Gastrocnemius medialis (tissue), 4 donors: ENCODE measurements at regions not wholly inside any gene's neighbourhood (a gene's known extent, or its start where the extent isn't known, plus 50 kb on each side); places are given as distances from the start of the nearest gene placed in this dataset.

Experiments
- ATAC-seq, 2 donors: fragments of 150-250 bp; one replicate each; pipeline ENCODE4 v1.9.1; 2016
- DNase-seq, 2 donors: peaks; one replicate each; pipeline ENCODE4 v3.0.0-alpha.2; 2019
- H3K27ac ChIP-seq, 4 donors: fragments of 200-600 bp; sonication (generic); 1 replicate in 1 of 4; 2 replicates in 3 of 4; pipeline ENCODE4 v1.5.1; 2016 to 2018; ENCODE audit warnings: mild to moderate bottlenecking in 2 of 4, moderate library complexity in 1 of 4
- H3K27me3 ChIP-seq, 3 donors: fragments of 200-600 bp; sonication (generic) in 2 of 3; 1 replicate in 1 of 3; 2 replicates in 2 of 3; pipeline versions ENCODE4 v1.5.1 to v1.6.0; 2016 to 2019; ENCODE audit warnings: mild to moderate bottlenecking in 1 of 3, moderate library complexity in 1 of 3
- H3K36me3 ChIP-seq, 2 donors: fragments of 200-600 bp; sonication (generic) in 1 of 2; one replicate each; pipeline ENCODE4 v1.5.1; 2017 to 2018
- H3K4me1 ChIP-seq, 2 donors: fragments of 200-600 bp; sonication (generic) in 1 of 2; one replicate each; pipeline ENCODE4 v1.5.1; 2016 to 2017; ENCODE audit warnings: mild to moderate bottlenecking in 2 of 2
- H3K4me3 ChIP-seq, 4 donors: fragments of 200-600 bp; sonication (generic) in 3 of 4; 1 replicate in 1 of 4; 2 replicates in 3 of 4; pipeline ENCODE4 v1.5.1; 2016 to 2019; ENCODE audit warnings: mild to moderate bottlenecking in 2 of 4
- H3K9me3 ChIP-seq, 3 donors: fragments of 200-600 bp; sonication (generic) in 2 of 3; 1 replicate in 1 of 3; 2 replicates in 2 of 3; pipeline ENCODE4 v1.5.1; 2016 to 2019
- CTCF ChIP-seq, 5 experiments: fragments of 450-650 bp in 3 of 5; fragments of 200-600 bp in 2 of 5; sonication (generic) in 2 of 5; IDR thresholded peaks in 4 of 5; conservative IDR thresholded peaks in 1 of 5; 1 replicate in 4 of 5; 2 replicates in 1 of 5; pipeline ENCODE4 v1.5.1; 2016 to 2019; ENCODE audit warnings: antibody characterized with exemption in 5 of 5, mild to moderate bottlenecking in 3 of 5, moderate library complexity in 3 of 5
- POLR2A ChIP-seq, 2 donors: fragments of 450-650 bp; IDR thresholded peaks; one replicate each; pipeline ENCODE4 v1.6.1; 2017; ENCODE audit warnings: antibody characterized with exemption in 2 of 2, mild to moderate bottlenecking in 2 of 2, moderate library complexity in 2 of 2
- in situ Hi-C, 4 donors: fragments of 200-750 bp; cut with MboI; loops; one replicate each; pipeline versions ENCODE4 v1.15.0 to v1.8.0; 2017; ENCODE audit warnings: low sequenced_read_pairs in 4 of 4
- intact Hi-C: fragments of 100-400 bp; cut with DNase I; formaldehyde crosslinking; loops from one replicate; pipeline ENCODE4 v1.15.1; 2023; ENCODE audit warnings: low total_unique reads

GRCh38 chrX:25141684-25142083, 125.9 kb upstream of the ARX start:
- no peak for TF ChIP-seq POLR2A (IDR thresholded peaks at IDR 0.05)
- TF ChIP-seq CTCF (IDR thresholded peaks at IDR 0.05 in 4 of 5, conservative IDR thresholded peaks at IDR 0.05 in 1 of 5) = no peak
- in situ Hi-C loops = loop anchor here (5.0 to 25.0 kb wide), 7 partner anchors 287 to 404 kb away; no protein-coding TSS in a partner anchor
- H3K27ac ChIP-seq = no peak overlapping the region
- no peaks in the 10 kb centered on the region for H3K36me3 ChIP-seq
- no peaks in the 10 kb centered on the region for H3K4me1 ChIP-seq
- intact Hi-C loops = loop anchor here (2.0 kb wide), 1 partner anchor 303 kb away; no protein-coding TSS in a partner anchor
- H3K27me3 ChIP-seq = no peaks in the 10 kb centered on the region
- no peaks in the 10 kb centered on the region for H3K9me3 ChIP-seq
- no peak for DNase-seq
- no peak for ATAC-seq
- no peak overlapping the region for H3K4me3 ChIP-seq

- TF ChIP-seq POLR2A (IDR thresholded peaks at IDR 0.05) = no peak
- TF ChIP-seq CTCF (IDR thresholded peaks at IDR 0.05 in 4 of 5, conservative IDR thresholded peaks at IDR 0.05 in 1 of 5) = no peak
- H3K27me3 ChIP-seq = no peaks in the 10 kb centered on the region
- H3K27ac ChIP-seq = no peak overlapping the region
- H3K9me3 ChIP-seq = no peaks in the 10 kb centered on the region
- DNase-seq = no peak
- intact Hi-C loops (no loop called here), in situ Hi-C loops (loop anchor here in 1 of 4 donors (25.0 kb wide), 1 partner anchor 394 kb away; no protein-coding TSS in a partner anchor)
- no peak for ATAC-seq
- H3K36me3 ChIP-seq = no peaks in the 10 kb centered on the region
- no peaks in the 10 kb centered on the region for H3K4me1 ChIP-seq
- H3K4me3 ChIP-seq = no peak overlapping the region
Observed at GRCh38 chrX:25131055-25131454, 115.3 kb upstream of the ARX start.

- H3K4me1 ChIP-seq = no peaks in the 10 kb centered on the region
- in situ Hi-C loops = loop anchor here in 1 of 4 donors (25.0 kb wide), 1 partner anchor 393 kb away; no protein-coding TSS in a partner anchor
- no peak overlapping the region for H3K27ac ChIP-seq
- no peaks in the 10 kb centered on the region for H3K27me3 ChIP-seq
- H3K36me3 ChIP-seq = no peaks in the 10 kb centered on the region
- ATAC-seq = no peak
- no peak for TF ChIP-seq CTCF (IDR thresholded peaks at IDR 0.05 in 4 of 5, conservative IDR thresholded peaks at IDR 0.05 in 1 of 5)
- TF ChIP-seq POLR2A (IDR thresholded peaks at IDR 0.05) = no peak
- no peak for DNase-seq
- H3K9me3 ChIP-seq = no peaks in the 10 kb centered on the region
- intact Hi-C loops = no loop called here
- no peak overlapping the region for H3K4me3 ChIP-seq
Observed at GRCh38 chrX:25130619-25131018, 114.9 kb upstream of the ARX start.

- DNase-seq (no peak), ATAC-seq (no peak)
- Histone ChIP-seq H3K36me3 (no peaks in the 10 kb centered on the region), H3K4me3 (no peak overlapping the region), H3K9me3 (no peaks in the 10 kb centered on the region), H3K4me1 (no peaks in the 10 kb centered on the region), H3K27me3 (no peaks in the 10 kb centered on the region), H3K27ac (no peak overlapping the region)
- in situ Hi-C loops = loop anchor here in 1 of 4 donors (25.0 kb wide), 1 partner anchor 388 kb away; no protein-coding TSS in a partner anchor
- intact Hi-C loops = no loop called here
- TF ChIP-seq CTCF (IDR thresholded peaks at IDR 0.05 in 4 of 5, conservative IDR thresholded peaks at IDR 0.05 in 1 of 5) = no peak
- no peak for TF ChIP-seq POLR2A (IDR thresholded peaks at IDR 0.05)
Observed at GRCh38 chrX:25125483-25125882, 109.7 kb upstream of the ARX start.

GRCh38 chrX:25124391-25124790, 108.6 kb upstream of the ARX start:
- intact Hi-C loops = no loop called here
- Histone ChIP-seq H3K4me3 (no peak overlapping the region), H3K36me3 (no peaks in the 10 kb centered on the region), H3K27ac (no peak overlapping the region), H3K9me3 (no peaks in the 10 kb centered on the region), H3K27me3 (no peaks in the 10 kb centered on the region), H3K4me1 (no peaks in the 10 kb centered on the region)
- DNase-seq (no peak), ATAC-seq (no peak)
- no peak for TF ChIP-seq CTCF (IDR thresholded peaks at IDR 0.05 in 4 of 5, conservative IDR thresholded peaks at IDR 0.05 in 1 of 5)
- no peak for TF ChIP-seq POLR2A (IDR thresholded peaks at IDR 0.05)
- in situ Hi-C loops = no loop called here
